Right renal cortex interstitium (tissue), 3 donors: ENCODE measurements at regions not wholly inside any gene's neighbourhood (a gene's known extent, or its start where the extent isn't known, plus 50 kb on each side); places are given as distances from the start of the nearest gene placed in this dataset.

Source experiments
- DNase-seq, 3 donors: peaks; one replicate each; pipeline ENCODE4 v3.0.0-alpha.2; 2013; ENCODE audit warnings: low read depth in 3 of 3, low spot score in 2 of 3

- no peak for DNase-seq
These were observed 185.3 kb downstream of the PCSK1 start for GRCh38 chr5:96247708-96248107.

- DNase-seq: no peak
These were observed 185.8 kb downstream of the PCSK1 start for GRCh38 chr5:96247097-96247701.

DNA sequence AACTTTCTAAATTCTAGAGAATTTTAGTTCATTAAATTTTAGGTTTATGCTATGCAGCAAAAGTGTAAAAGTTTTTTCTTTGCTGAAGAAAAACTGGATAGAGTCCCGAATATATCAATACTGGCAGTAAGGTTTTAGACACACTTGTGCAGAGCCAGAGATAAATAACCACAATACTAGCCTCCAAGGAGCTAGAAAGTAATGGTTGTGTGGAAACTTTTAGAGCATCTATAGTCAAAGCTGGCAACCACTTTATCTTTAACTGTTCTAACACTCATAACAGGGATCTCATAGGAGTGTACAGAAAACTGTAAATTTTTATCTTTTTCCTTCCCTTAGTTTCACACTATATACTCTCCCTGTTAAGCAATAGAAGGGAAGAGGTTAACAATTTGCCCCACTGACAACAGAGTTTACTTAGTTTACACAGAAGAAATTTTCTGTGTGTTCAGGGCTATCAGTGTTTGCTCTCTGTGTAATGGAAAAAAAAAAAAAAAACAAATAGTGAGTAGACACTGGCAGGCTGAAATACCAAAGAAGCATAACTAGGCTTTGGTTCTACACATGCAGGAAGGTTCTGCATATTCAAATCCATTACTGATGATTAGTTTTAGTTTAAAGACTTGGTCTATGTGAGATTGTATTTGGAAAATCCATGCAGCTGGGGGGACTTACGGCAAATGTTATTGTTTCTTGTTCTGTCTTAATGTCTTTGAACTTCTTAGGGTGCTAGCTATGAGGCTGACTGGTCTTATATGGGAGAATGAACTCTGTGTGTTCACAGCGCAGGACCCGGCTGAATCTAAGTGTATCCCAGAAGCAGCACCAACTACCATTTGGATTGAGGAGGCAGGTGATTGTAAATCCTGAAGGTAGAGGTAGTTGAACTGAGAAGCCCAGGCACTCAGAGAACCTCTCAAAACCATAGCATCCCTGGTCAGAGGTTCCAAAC is 187.6 kb downstream of the PCSK1 start:
- no peak for DNase-seq

DNA sequence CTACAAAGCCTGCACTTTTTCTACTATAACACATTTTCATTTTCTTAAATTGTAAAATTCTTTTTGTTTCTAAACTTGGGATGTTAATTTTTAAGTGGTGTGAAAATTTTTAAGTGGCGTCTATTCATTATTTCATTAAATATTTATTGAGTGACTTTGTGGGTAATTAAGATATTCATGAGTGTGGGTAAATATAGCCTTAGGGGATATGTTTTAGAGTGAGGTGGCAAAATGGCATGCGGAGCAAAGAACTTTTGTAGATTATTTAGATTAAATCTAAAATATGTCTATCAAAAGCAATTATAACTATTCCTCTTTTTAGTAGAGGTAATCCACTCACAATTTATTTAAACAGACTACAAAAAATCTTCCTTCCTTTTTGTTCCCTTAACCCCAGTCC is 188.4 kb downstream of the PCSK1 start:
- no peak for DNase-seq

- no peak for DNase-seq
These were observed 189.2 kb downstream of the PCSK1 start for GRCh38 chr5:96243862-96244261.

DNA sequence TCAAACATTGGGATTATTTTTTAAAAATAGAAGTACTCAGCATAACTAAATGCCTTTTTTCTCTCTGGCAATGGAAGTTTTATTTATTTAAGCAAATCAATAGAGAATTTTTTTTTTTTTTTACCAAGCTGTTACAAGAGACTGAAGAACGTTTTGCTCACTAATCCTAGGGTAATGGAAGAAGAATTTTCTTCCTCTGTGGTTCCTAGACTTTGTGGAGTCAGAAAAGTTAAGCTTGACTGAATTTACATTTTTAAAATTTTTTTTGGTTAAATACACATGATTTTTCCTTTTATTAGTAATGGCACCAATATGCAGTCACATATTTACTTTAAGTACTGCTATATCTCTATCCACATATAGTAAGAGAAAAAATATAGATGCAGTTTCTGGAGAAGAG is 189.8 kb downstream of the PCSK1 start:
- DNase-seq: no peak

DNA sequence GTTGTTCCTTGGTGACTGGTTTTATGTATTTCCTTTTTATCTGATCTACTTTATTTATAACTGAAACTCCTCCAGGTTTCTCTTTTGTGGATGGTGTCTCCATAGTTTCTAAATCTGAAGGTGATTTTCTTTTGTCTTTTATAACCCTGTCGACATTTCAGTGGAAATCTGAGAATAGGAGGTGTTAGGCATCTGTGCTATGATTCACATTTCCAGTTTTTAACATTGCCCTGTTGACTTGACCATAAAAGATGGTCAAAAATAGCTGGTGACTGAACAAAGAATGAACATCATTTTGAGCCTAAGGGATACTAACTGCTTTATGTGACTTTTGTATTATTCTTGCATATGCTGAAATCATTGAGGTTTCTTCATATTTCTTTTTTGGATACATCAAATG is 190.5 kb downstream of the PCSK1 start:
- DNase-seq: no peak

DNA sequence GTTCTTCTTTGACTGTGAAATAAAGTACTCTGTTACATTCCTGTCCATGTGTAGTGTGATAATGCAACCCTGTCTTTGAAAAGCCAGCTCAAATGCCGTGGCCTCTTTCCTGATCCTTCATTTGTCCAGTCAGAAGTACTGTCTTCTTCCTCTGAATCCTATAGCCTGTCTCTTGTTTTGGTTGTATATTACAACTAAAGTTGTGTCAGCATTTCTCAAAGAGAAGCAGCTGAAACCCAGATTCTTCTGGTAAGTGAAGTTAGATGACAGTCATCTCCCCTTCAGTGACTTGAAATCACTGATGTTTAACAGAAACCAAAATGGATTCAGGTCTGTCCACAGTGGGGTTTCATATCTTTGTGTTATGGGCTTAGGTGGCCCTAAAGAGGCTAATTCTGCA is 196.2 kb downstream of the PCSK1 start:
- DNase-seq: no peak

DNA sequence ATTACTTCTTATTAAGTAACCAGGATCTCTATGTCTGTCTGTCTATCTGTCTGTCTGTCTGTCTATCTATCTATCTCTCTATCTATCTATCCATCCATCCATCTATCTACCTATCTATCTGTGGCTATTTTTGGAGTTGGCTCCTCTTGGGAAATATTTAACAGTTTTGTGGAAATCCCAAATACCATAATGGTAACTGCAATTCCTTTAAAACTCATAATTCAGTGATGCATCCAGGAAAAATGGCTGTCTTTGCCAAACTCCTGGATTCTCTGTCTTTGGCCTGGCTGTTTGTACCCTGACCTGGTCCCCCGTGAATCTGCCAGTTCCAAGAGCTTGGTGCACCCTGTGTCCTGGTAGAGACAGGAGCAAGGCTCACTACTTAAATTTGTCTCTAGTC is 197.0 kb downstream of the PCSK1 start:
- DNase-seq: no peak

DNA sequence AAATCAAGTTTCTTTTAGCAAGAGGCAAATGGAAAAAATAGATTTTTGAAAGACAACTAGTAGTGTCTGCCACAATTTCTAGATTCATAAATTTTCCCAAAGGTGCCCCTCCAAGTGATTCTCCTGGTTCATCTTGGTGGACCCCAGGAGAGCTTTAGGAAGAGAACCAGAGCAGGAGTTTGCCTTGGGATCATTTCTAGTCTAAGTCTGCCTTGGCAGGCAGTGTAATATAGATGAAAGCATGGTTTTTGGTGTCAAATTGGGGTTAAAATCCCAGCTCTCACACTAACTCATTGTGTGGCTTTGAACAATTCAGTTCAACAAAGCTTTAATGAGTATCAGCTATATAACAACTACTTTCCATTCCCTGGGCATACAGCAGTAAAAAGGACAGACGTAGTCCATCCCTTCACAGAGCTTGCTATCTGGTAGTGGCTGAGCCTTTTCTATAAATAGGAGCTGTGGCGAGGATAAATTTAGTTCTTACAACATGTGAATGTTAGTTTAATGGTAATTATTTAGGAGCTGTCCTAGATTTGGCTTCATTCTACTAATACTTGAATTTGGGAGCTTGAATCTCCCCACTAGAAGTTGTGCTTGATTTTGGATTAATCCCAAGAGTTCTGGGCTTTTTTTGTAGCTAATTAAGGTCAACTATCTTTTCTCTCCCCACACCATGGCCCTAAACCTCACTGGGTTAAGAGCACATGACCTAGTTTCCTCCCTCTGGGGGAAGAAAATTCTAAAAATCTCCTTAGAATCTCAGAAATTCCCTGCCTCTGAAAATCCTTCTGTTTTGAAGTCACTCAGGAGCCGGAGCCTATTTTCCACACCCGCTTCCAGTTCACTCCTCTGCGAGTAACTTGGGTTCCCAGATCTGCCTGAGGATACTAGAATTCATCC is 197.8 kb downstream of the PCSK1 start:
- DNase-seq: no peak

DNA sequence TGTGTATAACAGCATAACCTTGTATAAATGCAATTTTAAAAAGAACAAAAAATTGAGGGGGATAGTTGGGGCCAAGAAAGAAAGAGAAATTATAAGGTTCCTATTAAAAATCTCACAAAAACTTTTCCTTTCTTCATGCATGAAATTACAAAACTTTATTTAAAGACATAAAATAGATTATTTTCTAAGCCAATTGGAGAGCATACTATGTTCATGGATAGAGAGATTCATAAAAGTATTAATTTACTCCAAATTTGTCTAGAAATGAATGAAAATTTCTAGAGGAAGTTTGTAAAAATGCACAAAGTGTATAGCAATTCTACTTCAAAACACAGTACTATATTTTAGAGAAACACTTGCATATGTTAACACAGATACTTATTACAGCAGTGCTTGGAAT is 200.4 kb downstream of the PCSK1 start:
- DNase-seq: no peak

DNA sequence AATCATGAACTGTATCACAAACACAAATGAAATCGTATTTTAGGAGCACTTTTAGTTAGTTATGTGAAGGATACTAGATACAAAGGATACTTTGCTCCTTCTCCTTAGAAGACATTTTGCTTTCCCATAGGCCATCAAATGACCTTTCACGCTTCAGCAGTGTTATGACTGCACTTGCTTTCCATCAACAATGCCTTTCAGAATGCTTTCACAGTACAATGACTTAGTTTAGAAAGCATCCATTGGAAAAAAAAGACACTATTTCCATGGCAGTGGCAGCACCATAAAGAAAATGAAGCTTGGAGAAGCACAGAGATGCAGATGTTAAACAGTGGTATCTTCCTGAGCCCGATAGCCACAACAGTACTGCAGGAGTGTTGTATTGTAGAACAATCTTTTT is 203.9 kb downstream of the PCSK1 start:
- DNase-seq: no peak

- DNase-seq: no peak
These were observed 204.6 kb downstream of the PCSK1 start for GRCh38 chr5:96228408-96228807.

GRCh38 chr5:96227957-96228356 is 205.1 kb downstream of the PCSK1 start:
- DNase-seq: no peak

DNA sequence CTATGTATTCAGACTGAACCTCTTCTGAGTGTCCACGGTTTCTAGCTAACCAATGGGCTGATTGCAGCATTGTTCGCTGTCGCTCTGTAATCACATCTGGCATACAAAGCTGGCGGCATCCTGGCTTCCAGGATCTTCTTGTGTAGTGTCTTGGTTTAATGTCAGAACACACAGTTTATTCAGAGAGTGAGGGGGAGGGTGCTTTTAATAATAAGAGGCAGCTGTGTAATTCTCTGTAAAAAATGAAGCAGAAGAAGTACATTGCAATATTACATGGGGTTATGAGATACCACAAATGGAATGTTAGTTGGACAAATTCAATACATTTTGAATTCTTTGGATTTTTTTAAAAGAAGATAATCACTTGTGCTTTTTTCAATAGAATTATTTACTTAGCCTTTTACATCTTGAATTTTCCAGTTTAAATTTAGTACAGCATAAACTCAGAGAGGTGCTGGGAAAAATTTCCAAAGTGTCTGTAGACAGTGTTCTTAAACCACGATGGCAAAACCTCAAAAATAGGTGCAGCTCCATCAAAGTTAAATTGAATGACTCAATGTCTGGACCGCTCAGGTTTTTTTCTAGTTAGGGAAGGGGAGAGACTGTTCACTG is 206.0 kb downstream of the PCSK1 start:
- no peak for DNase-seq

DNA sequence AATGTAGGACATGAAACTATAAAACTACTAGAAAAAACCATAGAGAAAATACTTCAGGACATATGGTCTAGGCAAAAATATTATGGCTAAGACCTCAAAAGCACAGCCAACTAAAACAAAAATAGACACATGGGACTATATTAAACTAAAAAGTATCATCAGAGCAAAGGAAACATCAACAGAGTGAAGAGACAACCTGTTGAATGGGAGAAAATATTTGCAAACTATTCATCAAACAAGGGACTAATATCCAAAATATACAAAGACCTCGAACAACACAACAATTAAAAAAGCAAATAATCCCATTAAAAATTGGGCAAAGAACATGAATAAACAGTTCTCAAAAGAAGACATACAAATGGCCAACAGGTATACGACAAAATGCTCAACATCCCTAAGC is 210.9 kb downstream of the PCSK1 start:
- DNase-seq: no peak

- no peak for DNase-seq
These were observed 212.2 kb downstream of the PCSK1 start for GRCh38 chr5:96220610-96221390.

GRCh38 chr5:96219580-96220281 is 213.3 kb downstream of the PCSK1 start:
- DNase-seq: no peak

DNA sequence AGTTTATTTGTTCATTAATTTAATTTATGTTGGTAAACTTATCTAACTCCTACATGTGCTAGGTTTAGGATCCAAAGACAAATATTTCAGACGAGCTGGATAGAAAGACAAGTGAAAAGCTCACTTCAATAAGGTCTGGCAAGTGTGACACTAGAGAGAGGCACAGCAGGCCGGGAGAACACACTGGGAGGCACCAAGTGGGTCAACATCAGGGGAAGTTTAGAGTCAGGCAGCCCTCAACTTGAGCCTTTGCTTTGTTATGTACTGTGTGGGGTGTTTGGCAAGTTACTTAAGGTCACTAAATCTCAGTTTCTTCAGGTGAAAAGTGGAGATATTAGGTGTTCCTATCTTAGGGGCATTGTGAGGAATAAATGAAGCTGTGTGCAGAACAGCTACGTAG is 214.4 kb downstream of the PCSK1 start:
- DNase-seq: no peak
